Ovary (tissue), 3 donors: ENCODE measurements at regions not wholly inside any gene's neighbourhood (a gene's known extent, or its start where the extent isn't known, plus 50 kb on each side); places are given as distances from the start of the nearest gene placed in this dataset.

Source experiments
- POLR2A ChIP-seq: fragments of 450-650 bp; IDR thresholded peaks from one replicate; pipeline ENCODE4 v1.6.1; 2017; ENCODE audit warnings: antibody characterized with exemption, mild to moderate bottlenecking, moderate library complexity
- TF ChIP-seq, protein P1 (sequence below), 3 donors: fragments of 450-650 bp in 2 of 3; fragments of 200-600 bp in 1 of 3; IDR thresholded peaks; one replicate each; pipeline versions ENCODE4 v1.5.1 to v1.8.0; 2016 to 2022; ENCODE audit warnings: antibody characterized with exemption in 3 of 3, mild to moderate bottlenecking in 1 of 3
- donor health status: DM: no; HTN: no; CAD: no.

GRCh38 chr5:167961731-167962130 is 329.7 kb upstream of the WWC1 start:
- TF ChIP-seq, protein P1, sequence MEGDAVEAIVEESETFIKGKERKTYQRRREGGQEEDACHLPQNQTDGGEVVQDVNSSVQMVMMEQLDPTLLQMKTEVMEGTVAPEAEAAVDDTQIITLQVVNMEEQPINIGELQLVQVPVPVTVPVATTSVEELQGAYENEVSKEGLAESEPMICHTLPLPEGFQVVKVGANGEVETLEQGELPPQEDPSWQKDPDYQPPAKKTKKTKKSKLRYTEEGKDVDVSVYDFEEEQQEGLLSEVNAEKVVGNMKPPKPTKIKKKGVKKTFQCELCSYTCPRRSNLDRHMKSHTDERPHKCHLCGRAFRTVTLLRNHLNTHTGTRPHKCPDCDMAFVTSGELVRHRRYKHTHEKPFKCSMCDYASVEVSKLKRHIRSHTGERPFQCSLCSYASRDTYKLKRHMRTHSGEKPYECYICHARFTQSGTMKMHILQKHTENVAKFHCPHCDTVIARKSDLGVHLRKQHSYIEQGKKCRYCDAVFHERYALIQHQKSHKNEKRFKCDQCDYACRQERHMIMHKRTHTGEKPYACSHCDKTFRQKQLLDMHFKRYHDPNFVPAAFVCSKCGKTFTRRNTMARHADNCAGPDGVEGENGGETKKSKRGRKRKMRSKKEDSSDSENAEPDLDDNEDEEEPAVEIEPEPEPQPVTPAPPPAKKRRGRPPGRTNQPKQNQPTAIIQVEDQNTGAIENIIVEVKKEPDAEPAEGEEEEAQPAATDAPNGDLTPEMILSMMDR (IDR thresholded peaks at IDR 0.05), result no peak
- no peak for TF ChIP-seq POLR2A
